ENCODE measurements at regions not wholly inside any gene's neighbourhood (a gene's known extent, or its start where the extent isn't known, plus 50 kb on each side); places are given as distances from the start of the nearest gene placed in this dataset.

DNA sequence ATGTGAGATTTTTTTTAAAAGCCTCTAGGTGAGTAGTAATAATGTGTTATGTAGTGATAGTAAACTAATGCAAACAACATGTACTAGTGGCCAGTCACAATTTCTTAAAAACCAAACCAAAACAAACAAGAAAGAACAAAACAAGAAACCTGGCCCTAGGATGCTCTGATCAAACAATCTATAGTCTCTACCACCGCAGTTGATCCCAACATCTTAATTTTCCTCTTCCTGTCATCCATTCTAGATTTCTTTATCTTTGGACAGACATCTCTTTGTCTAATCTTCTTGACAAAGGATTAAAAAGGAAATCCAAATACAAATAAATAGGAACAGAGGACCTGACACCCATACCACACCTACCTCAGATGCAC lies 188.2 kb upstream of the ADAMTS5 start:
- TF ChIP-seq CTCF (IDR thresholded peaks at IDR 0.05; ENCODE audit: low read depth, low read length), result no peak
- no peaks in the 10 kb centered on the region for H3K36me3 ChIP-seq
- H3K4me3 ChIP-seq (ENCODE audit: low read depth, low read length), result no peak overlapping the region
- no peak overlapping the region for H3K27ac ChIP-seq
- no peak for DNase-seq
- H3K9me3 ChIP-seq (ENCODE audit: severe bottlenecking), result no peaks in the 10 kb centered on the region
- peaks cover 71% of the 10 kb centered on the region for H3K27me3 ChIP-seq (ENCODE audit: insufficient read depth, low read depth, severe bottlenecking)

GRCh38 chr21:27154451-27155129 lies 187.7 kb upstream of the ADAMTS5 start:
- Histone ChIP-seq H3K9me3 (ENCODE audit: severe bottlenecking) (no peaks in the 10 kb centered on the region), H3K27me3 (ENCODE audit: insufficient read depth, low read depth, severe bottlenecking) (peaks cover 71% of the 10 kb centered on the region), H3K36me3 (no peaks in the 10 kb centered on the region), H3K4me3 (ENCODE audit: low read depth, low read length) (no peak overlapping the region), H3K27ac (no peak overlapping the region)
- no peak for TF ChIP-seq CTCF (IDR thresholded peaks at IDR 0.05; ENCODE audit: low read depth, low read length)
- DNase-seq, result no peak

GRCh38 chr21:27152996-27153395 lies 186.1 kb upstream of the ADAMTS5 start:
- Histone ChIP-seq H3K27me3 (ENCODE audit: insufficient read depth, low read depth, severe bottlenecking) (peaks cover 71% of the 10 kb centered on the region), H3K9me3 (ENCODE audit: severe bottlenecking) (no peaks in the 10 kb centered on the region), H3K4me3 (ENCODE audit: low read depth, low read length) (no peak overlapping the region), H3K27ac (no peak overlapping the region), H3K36me3 (no peaks in the 10 kb centered on the region)
- no peak for DNase-seq
- TF ChIP-seq CTCF (IDR thresholded peaks at IDR 0.05; ENCODE audit: low read depth, low read length), result no peak

GRCh38 chr21:27149034-27149433 lies 182.1 kb upstream of the ADAMTS5 start:
- TF ChIP-seq CTCF (IDR thresholded peaks at IDR 0.05; ENCODE audit: low read depth, low read length), result no peak
- Histone ChIP-seq H3K27ac (no peak overlapping the region), H3K36me3 (no peaks in the 10 kb centered on the region), H3K9me3 (ENCODE audit: severe bottlenecking) (peaks cover 2% of the 10 kb centered on the region), H3K27me3 (ENCODE audit: insufficient read depth, low read depth, severe bottlenecking) (peaks cover 71% of the 10 kb centered on the region), H3K4me3 (ENCODE audit: low read depth, low read length) (no peak overlapping the region)
- no peak for DNase-seq

DNA sequence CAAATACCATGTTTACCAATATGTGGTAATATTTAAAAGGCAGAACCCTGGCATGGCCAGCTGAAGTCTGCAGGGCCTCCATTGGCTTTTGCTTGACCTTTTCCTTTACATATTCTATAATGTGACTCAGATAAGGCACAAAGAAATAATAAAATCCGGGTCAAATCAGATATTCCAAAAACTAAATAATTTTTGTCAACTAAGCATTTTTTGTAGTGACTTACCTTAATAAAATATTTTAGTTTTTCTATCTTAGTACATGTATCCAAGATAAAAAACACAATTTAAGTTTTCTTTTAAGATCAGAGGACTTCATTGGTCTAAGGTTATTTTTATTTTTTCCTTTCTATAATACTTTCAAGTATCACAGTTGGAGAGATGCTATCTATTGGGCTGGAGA lies 179.4 kb upstream of the ADAMTS5 start:
- Histone ChIP-seq H3K27me3 (ENCODE audit: insufficient read depth, low read depth, severe bottlenecking) (peaks cover 81% of the 10 kb centered on the region), H3K4me3 (ENCODE audit: low read depth, low read length) (no peak overlapping the region), H3K36me3 (no peaks in the 10 kb centered on the region), H3K9me3 (ENCODE audit: severe bottlenecking) (peaks cover 2% of the 10 kb centered on the region), H3K27ac (no peak overlapping the region)
- TF ChIP-seq CTCF (IDR thresholded peaks at IDR 0.05; ENCODE audit: low read depth, low read length), result no peak
- no peak for DNase-seq
